ENCODE measurements at regions not wholly inside any gene's neighbourhood (a gene's known extent, or its start where the extent isn't known, plus 50 kb on each side); places are given as distances from the start of the nearest gene placed in this dataset.

- TF ChIP-seq EZH2 (IDR thresholded peaks at IDR 0.05; ENCODE audit: borderline replicate concordance, insufficient read depth, low read depth, low read length, poor library complexity, severe bottlenecking) (no peak), CTCF (IDR thresholded peaks at IDR 0.05) (no peak)
These were observed 126.8 kb upstream of the PFN2 start for GRCh38 chr3:150097588-150097890.
